Vagina (tissue), 2 donors: ENCODE measurements at regions not wholly inside any gene's neighbourhood (a gene's known extent, or its start where the extent isn't known, plus 50 kb on each side); places are given as distances from the start of the nearest gene placed in this dataset.

ENCODE experiments used
- DNase-seq, 2 donors: peaks; one replicate each; pipeline ENCODE4 v3.0.0-alpha.2; 2017; ENCODE audit errors: extremely low spot score in 2 of 2
- H3K27ac ChIP-seq: fragments of 200-600 bp; sonication (generic); one replicate; pipeline ENCODE4 v1.5.1; 2019
- H3K27me3 ChIP-seq: fragments of 200-600 bp; sonication (generic); one replicate; pipeline ENCODE4 v1.5.1; 2019
- H3K36me3 ChIP-seq, 2 donors: fragments of 200-600 bp; sonication (generic); one replicate each; pipeline ENCODE4 v1.5.1; 2017 to 2019
- H3K4me1 ChIP-seq: fragments of 200-600 bp; sonication (generic); one replicate; pipeline ENCODE4 v1.5.1; 2019
- H3K4me3 ChIP-seq, 2 donors: fragments of 200-600 bp; sonication (generic); 1 replicate in 1 of 2; 2 replicates in 1 of 2; pipeline ENCODE4 v1.5.1; 2016 to 2019
- H3K9me3 ChIP-seq: fragments of 200-600 bp; sonication (generic); one replicate; pipeline ENCODE4 v1.5.1; 2019
- CTCF ChIP-seq, 3 experiments: fragments of 450-650 bp in 2 of 3; fragments of 200-600 bp in 1 of 3; sonication (generic) in 1 of 3; IDR thresholded peaks; one replicate each; pipeline ENCODE4 v1.5.1; 2017 to 2019; ENCODE audit warnings: antibody characterized with exemption in 3 of 3, mild to moderate bottlenecking in 2 of 3, moderate library complexity in 2 of 3
- POLR2A ChIP-seq, 2 donors: fragments of 450-650 bp; IDR thresholded peaks; one replicate each; pipeline ENCODE4 v1.6.1; 2017; ENCODE audit warnings: antibody characterized with exemption in 2 of 2, mild to moderate bottlenecking in 2 of 2, moderate library complexity in 2 of 2
- POLR2AphosphoS5 ChIP-seq, 2 donors: sonication (generic); formaldehyde crosslinking; IDR thresholded peaks; one replicate each; pipeline ENCODE4 v1.9.0; 2017; ENCODE audit warnings: antibody characterized with exemption in 2 of 2, mild to moderate bottlenecking in 2 of 2, low read depth in 1 of 2; ENCODE audit not compliant: insufficient read depth in 1 of 2
- intact Hi-C: fragments of 100-400 bp; cut with DNase I; formaldehyde crosslinking; loops from one replicate; pipeline ENCODE4 v1.15.1; 2023

DNA sequence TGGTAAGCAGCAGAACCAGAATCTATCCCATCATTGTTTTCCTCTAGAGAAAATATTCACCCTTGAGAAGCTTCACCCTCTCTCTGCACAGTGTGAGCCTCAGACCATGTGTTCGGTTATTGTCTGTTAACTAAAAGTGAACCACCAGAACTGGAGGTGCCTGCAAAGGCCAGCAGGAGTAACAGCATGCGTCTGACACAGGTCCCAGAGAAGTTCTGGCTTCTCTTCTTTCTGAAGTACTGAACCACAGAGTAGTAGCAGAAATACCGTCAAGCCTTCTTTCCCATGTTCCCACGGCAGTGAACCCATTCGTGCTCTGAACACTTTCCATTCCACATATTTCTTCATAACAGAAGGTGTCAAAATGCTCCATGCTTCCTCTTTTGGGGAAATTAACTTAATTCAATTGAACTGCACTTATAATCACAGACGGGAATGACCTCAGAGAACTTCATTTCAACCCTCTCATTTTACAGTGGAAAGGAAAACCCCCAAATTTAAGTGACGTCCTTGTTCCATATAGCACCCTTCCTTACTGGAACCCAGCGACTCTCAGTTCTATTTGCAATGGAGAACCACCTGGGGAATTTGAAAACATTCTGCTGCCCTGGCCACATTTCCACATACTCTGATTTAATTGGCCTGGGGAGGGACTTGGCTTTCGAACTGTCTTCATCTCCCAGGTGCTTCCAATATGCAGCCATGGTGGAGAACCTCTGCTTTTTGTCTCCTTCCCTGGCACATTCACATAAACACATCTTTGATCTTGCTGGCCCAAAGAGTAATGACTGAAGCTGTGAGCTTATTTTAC is 519.1 kb downstream of the RNF144A start:
- no peak for TF ChIP-seq POLR2AphosphoS5 (IDR thresholded peaks at IDR 0.05; ENCODE audit: insufficient read depth in 1 of 2, low read depth in 1 of 2)
- no peak for TF ChIP-seq POLR2A (IDR thresholded peaks at IDR 0.05)
- no peak for TF ChIP-seq CTCF (IDR thresholded peaks at IDR 0.05)
- intact Hi-C loops = no loop called here
- Histone ChIP-seq H3K4me3 (no peak overlapping the region), H3K27me3 (no peaks in the 10 kb centered on the region), H3K4me1 (peaks cover 2% of the 10 kb centered on the region), H3K27ac (no peak overlapping the region), H3K36me3 (no peaks in the 10 kb centered on the region), H3K9me3 (no peaks in the 10 kb centered on the region)
- no peak for DNase-seq

GRCh38 chr2:7437141-7437540 is 519.9 kb downstream of the RNF144A start:
- Histone ChIP-seq H3K27ac (no peak overlapping the region), H3K36me3 (no peaks in the 10 kb centered on the region), H3K9me3 (no peaks in the 10 kb centered on the region), H3K4me1 (no peaks in the 10 kb centered on the region), H3K4me3 (no peak overlapping the region), H3K27me3 (no peaks in the 10 kb centered on the region)
- TF ChIP-seq POLR2A (IDR thresholded peaks at IDR 0.05) (no peak), POLR2AphosphoS5 (IDR thresholded peaks at IDR 0.05; ENCODE audit: insufficient read depth in 1 of 2, low read depth in 1 of 2) (no peak), CTCF (IDR thresholded peaks at IDR 0.05) (no peak)
- intact Hi-C loops = no loop called here
- DNase-seq = no peak

DNA sequence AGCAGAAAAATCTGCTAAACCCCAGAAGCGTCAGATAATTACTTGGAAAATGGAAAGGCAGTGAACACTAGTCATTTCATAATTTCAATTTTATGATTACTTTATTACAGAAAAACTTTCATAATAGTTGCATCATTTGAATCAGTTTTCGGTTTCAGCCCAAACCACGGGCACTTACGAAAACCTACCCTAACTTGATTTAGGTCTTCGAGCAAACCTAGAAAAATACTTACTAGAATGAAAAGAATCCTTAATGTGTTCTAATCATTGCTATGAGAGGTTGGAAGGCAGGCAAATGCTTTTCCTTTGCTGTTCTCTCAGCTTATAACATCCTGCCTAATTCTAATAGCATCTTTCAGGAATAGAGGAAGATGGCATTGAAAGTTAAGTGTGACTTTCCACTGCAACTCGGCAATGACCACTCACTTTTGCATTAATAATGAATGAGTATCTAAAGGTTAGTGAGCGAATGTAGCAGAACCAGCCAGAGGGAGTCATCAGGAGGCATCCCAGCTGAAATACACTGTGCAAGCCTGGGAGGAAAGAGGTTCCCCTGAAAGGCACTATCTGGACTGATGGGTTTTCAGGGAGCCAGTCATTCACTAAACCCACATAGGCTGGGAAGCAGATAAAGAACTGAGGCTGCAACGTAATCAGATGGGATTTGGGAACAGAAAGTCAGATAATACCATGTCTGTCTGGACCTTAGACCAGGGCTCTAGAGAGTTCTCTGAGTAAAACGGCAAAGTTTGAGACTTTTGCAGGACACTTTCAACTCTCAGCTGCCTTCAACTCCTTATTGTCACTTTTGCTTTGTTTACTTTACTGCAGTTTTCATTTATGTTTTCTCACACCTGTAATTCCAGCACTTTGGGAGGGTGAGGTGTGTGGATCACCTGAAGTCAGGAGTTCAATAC is 520.8 kb downstream of the RNF144A start:
- no peak for TF ChIP-seq CTCF (IDR thresholded peaks at IDR 0.05)
- TF ChIP-seq POLR2AphosphoS5 (IDR thresholded peaks at IDR 0.05; ENCODE audit: insufficient read depth in 1 of 2, low read depth in 1 of 2) = no peak
- intact Hi-C loops = no loop called here
- DNase-seq = no peak
- H3K4me3 ChIP-seq = no peak overlapping the region
- no peaks in the 10 kb centered on the region for H3K4me1 ChIP-seq
- no peak overlapping the region for H3K27ac ChIP-seq
- H3K27me3 ChIP-seq = no peaks in the 10 kb centered on the region
- no peaks in the 10 kb centered on the region for H3K9me3 ChIP-seq
- no peaks in the 10 kb centered on the region for H3K36me3 ChIP-seq

- H3K4me3 ChIP-seq = no peak overlapping the region
- H3K4me1 ChIP-seq = no peaks in the 10 kb centered on the region
- no peaks in the 10 kb centered on the region for H3K27me3 ChIP-seq
- H3K9me3 ChIP-seq = no peaks in the 10 kb centered on the region
- intact Hi-C loops = no loop called here
- no peaks in the 10 kb centered on the region for H3K36me3 ChIP-seq
- H3K27ac ChIP-seq = no peak overlapping the region
- DNase-seq = no peak
- TF ChIP-seq POLR2A (IDR thresholded peaks at IDR 0.05) (no peak), CTCF (IDR thresholded peaks at IDR 0.05) (no peak), POLR2AphosphoS5 (IDR thresholded peaks at IDR 0.05; ENCODE audit: insufficient read depth in 1 of 2, low read depth in 1 of 2) (no peak)
Measured at GRCh38 chr2:7438855-7439254, 521.6 kb downstream of the RNF144A start.
